ENCODE measurements at regions not wholly inside any gene's neighbourhood (a gene's known extent, or its start where the extent isn't known, plus 50 kb on each side); places are given as distances from the start of the nearest gene placed in this dataset.
"Not testable (repeated sequence)": the region's sequence is repeated elsewhere in the genome, so short reads cannot be mapped to it uniquely, and the experiment has no call there.

GRCh38 chr2:82344670-82345069 is 2040.1 kb upstream of the LRRTM1 start:
- H3K4me3 ChIP-seq (ENCODE audit: low read length), result no peak overlapping the region
- DNase-seq (ENCODE audit: low read depth), result no peak

GRCh38 chr2:82342356-82342755 is 2037.8 kb upstream of the LRRTM1 start:
- DNase-seq (ENCODE audit: low read depth), result no peak
- TF ChIP-seq CTCF (conservative IDR thresholded peaks at IDR 0.05; ENCODE audit: low read depth, low read length), result no peak
- no peak overlapping the region for H3K4me3 ChIP-seq (ENCODE audit: low read length)

More at GRCh38 chr2:82344670-82345069, 2040.1 kb upstream of the LRRTM1 start:
- no peak for TF ChIP-seq CTCF (conservative IDR thresholded peaks at IDR 0.05; ENCODE audit: low read depth, low read length)

- DNase-seq (ENCODE audit: low read depth), result no peak
- no peak overlapping the region for H3K4me3 ChIP-seq (ENCODE audit: low read length)
- TF ChIP-seq CTCF (conservative IDR thresholded peaks at IDR 0.05; ENCODE audit: low read depth, low read length), result no peak
Observed at GRCh38 chr2:82340578-82341053, 2036.1 kb upstream of the LRRTM1 start.

- TF ChIP-seq CTCF (conservative IDR thresholded peaks at IDR 0.05; ENCODE audit: low read depth, low read length), result no peak
- no peak overlapping the region for H3K4me3 ChIP-seq (ENCODE audit: low read length)
- no peak for DNase-seq (ENCODE audit: low read depth)
Observed at GRCh38 chr2:82339805-82340204, 2035.3 kb upstream of the LRRTM1 start.

GRCh38 chr2:82333697-82334096 is 2029.1 kb upstream of the LRRTM1 start:
- TF ChIP-seq CTCF (conservative IDR thresholded peaks at IDR 0.05; ENCODE audit: low read depth, low read length), result no peak
- no peak overlapping the region for H3K4me3 ChIP-seq (ENCODE audit: low read length)

GRCh38 chr2:82330155-82330554 is 2025.6 kb upstream of the LRRTM1 start:
- DNase-seq (ENCODE audit: low read depth), result no peak
- no peak for TF ChIP-seq CTCF (conservative IDR thresholded peaks at IDR 0.05; ENCODE audit: low read depth, low read length)

More at GRCh38 chr2:82333697-82334096, 2029.1 kb upstream of the LRRTM1 start:
- DNase-seq (ENCODE audit: low read depth), result no peak

GRCh38 chr2:82326180-82326767 is 2021.7 kb upstream of the LRRTM1 start:
- not testable (repeated sequence) for DNase-seq (ENCODE audit: low read depth)

More at GRCh38 chr2:82330155-82330554, 2025.6 kb upstream of the LRRTM1 start:
- H3K4me3 ChIP-seq (ENCODE audit: low read length), result no peak overlapping the region

More at GRCh38 chr2:82326180-82326767, 2021.7 kb upstream of the LRRTM1 start:
- not testable (repeated sequence) for H3K4me3 ChIP-seq (ENCODE audit: low read length)
